CD14-positive monocyte (primary cell): ENCODE measurements at regions not wholly inside any gene's neighbourhood (a gene's known extent, or its start where the extent isn't known, plus 50 kb on each side); places are given as distances from the start of the nearest gene placed in this dataset.
"Not testable (repeated sequence)": the region's sequence is repeated elsewhere in the genome, so short reads cannot be mapped to it uniquely, and the experiment has no call there.

ENCODE experiments used
- DNase-seq, 3 donors: peaks; one replicate each; pipeline ENCODE4 v3.0.0-alpha.2; 2011 to 2022
- H2AFZ ChIP-seq: 2 replicates; pipeline ENCODE4 v1.6.0; 2012; ENCODE audit warnings: mild to moderate bottlenecking, low read depth, low read length, inconsistent platforms; ENCODE audit not compliant: insufficient read depth, poor library complexity, severe bottlenecking
- H3K27ac ChIP-seq, 2 donors: 1 replicate in 1 of 2; 2 replicates in 1 of 2; pipeline ENCODE4 v1.5.1; 2012 to 2013; ENCODE audit warnings: low read length in 2 of 2, control low read depth in 1 of 2, inconsistent platforms in 1 of 2, low read depth in 1 of 2, mild to moderate bottlenecking in 1 of 2
- H3K27me3 ChIP-seq, 2 donors: one replicate each; pipeline versions ENCODE4 v1.6.0 to v1.6.1; 2011 to 2013; ENCODE audit warnings: low read length in 2 of 2; ENCODE audit not compliant: control insufficient read depth in 2 of 2, insufficient read depth in 2 of 2
- H3K36me3 ChIP-seq, 2 donors: replicated peaks in 1 of 2; 1 replicate in 1 of 2; 2 replicates in 1 of 2; pipeline versions ENCODE4 v1.5.1 to v1.6.1; 2012 to 2013; ENCODE audit warnings: low read length in 2 of 2, control low read depth in 1 of 2, inconsistent platforms in 1 of 2, mild to moderate bottlenecking in 1 of 2; ENCODE audit not compliant: insufficient read depth in 2 of 2, control insufficient read depth in 1 of 2
- H3K4me1 ChIP-seq, 2 donors: 1 replicate in 1 of 2; 2 replicates in 1 of 2; pipeline versions ENCODE4 v1.5.1 to v1.6.1; 2012 to 2013; ENCODE audit warnings: low read length in 2 of 2, control low read depth in 1 of 2, inconsistent platforms in 1 of 2, mild to moderate bottlenecking in 1 of 2, moderate library complexity in 1 of 2; ENCODE audit not compliant: insufficient read depth in 2 of 2, control insufficient read depth in 1 of 2
- H3K4me2 ChIP-seq: replicated peaks from 2 replicates; pipeline ENCODE3; 2012; ENCODE audit warnings: low read length, moderate library complexity, mild to moderate bottlenecking; ENCODE audit not compliant: poor library complexity, severe bottlenecking; ENCODE audit errors: extremely low read depth
- H3K4me3 ChIP-seq, 3 experiments: fragments of 200-600 bp in 1 of 3; sonication (generic) in 1 of 3; replicated peaks in 1 of 3; 1 replicate in 2 of 3; 2 replicates in 1 of 3; pipeline ENCODE4 v1.5.1; 2011 to 2013; ENCODE audit warnings: low read length in 3 of 3, mild to moderate bottlenecking in 3 of 3, control low read depth in 2 of 3, low read depth in 2 of 3, inconsistent platforms in 1 of 3, moderate library complexity in 1 of 3
- H3K79me2 ChIP-seq: 2 replicates; pipeline ENCODE4 v1.6.0; 2012; ENCODE audit warnings: mild to moderate bottlenecking, control low read depth, inconsistent platforms, low read length, moderate library complexity; ENCODE audit not compliant: insufficient read depth
- H3K9ac ChIP-seq: 2 replicates; pipeline ENCODE4 v1.6.0; 2017; ENCODE audit warnings: low read length, mild to moderate bottlenecking; ENCODE audit not compliant: insufficient read depth, poor library complexity, severe bottlenecking
- H3K9me3 ChIP-seq, 2 donors: replicated peaks in 1 of 2; 1 replicate in 1 of 2; 2 replicates in 1 of 2; pipeline versions ENCODE4 v1.5.1 to v1.6.1; 2012 to 2013; ENCODE audit warnings: low read length in 2 of 2, control low read depth in 1 of 2; ENCODE audit not compliant: control insufficient read depth in 1 of 2, insufficient read depth in 1 of 2
- H4K20me1 ChIP-seq: 2 replicates; pipeline ENCODE4 v1.6.0; 2012; ENCODE audit warnings: mild to moderate bottlenecking, low read length, control low read depth, moderate library complexity; ENCODE audit not compliant: insufficient read depth
- H3K27ac Mint-ChIP-seq, 7 donors: one replicate each; pipeline ENCODE4 v1.8.0; 2020; ENCODE audit warnings: mild to moderate bottlenecking in 7 of 7, mixed read lengths in 7 of 7, moderate library complexity in 6 of 7, inconsistent platforms in 2 of 7
- H3K27me3 Mint-ChIP-seq, 3 donors: one replicate each; pipeline ENCODE4 v1.8.0; 2021 to 2022; ENCODE audit warnings: low read depth in 3 of 3, mild to moderate bottlenecking in 3 of 3, mixed read lengths in 3 of 3, moderate library complexity in 3 of 3, inconsistent platforms in 1 of 3
- H3K36me3 Mint-ChIP-seq, 2 donors: one replicate each; pipeline ENCODE4 v1.8.0; 2020; ENCODE audit warnings: mixed read lengths in 2 of 2, inconsistent platforms in 1 of 2, mild to moderate bottlenecking in 1 of 2
- H3K4me1 Mint-ChIP-seq: one replicate; pipeline ENCODE4 v1.8.0; 2020; ENCODE audit warnings: mild to moderate bottlenecking, mixed read lengths
- H3K4me3 Mint-ChIP-seq, 2 donors: one replicate each; pipeline ENCODE4 v1.8.0; 2020; ENCODE audit warnings: mild to moderate bottlenecking in 2 of 2, mixed read lengths in 2 of 2, moderate library complexity in 1 of 2
- H3K9me3 Mint-ChIP-seq, 7 donors: one replicate each; pipeline ENCODE4 v1.8.0; 2020 to 2022; ENCODE audit warnings: mixed read lengths in 7 of 7, mild to moderate bottlenecking in 6 of 7, moderate library complexity in 6 of 7, inconsistent platforms in 2 of 7
- CTCF ChIP-seq: fragments of 200-600 bp; IDR thresholded peaks from one replicate; pipeline ENCODE4 v1.8.0; 2022; ENCODE audit warnings: antibody characterized with exemption, mild to moderate bottlenecking
- WGBS: methylation state at CpG from one replicate; pipeline ENCODE4 v1.1.5; 2013; ENCODE audit warnings: missing lambda C conversion rate; ENCODE audit not compliant: insufficient coverage; 5-methylcytosine and 5-hydroxymethylcytosine counted together
- intact Hi-C, 2 donors: fragments of 100-400 bp; cut with micrococcal nuclease; formaldehyde crosslinking; loops; one replicate each; pipeline versions ENCODE4 v1.15.0 to v1.15.1; 2023

- Histone ChIP-seq H3K79me2 (no peaks in the 10 kb centered on the region), H3K27ac (no peak overlapping the region), H3K36me3 (no peaks in the 10 kb centered on the region), H3K4me3 (no peak overlapping the region), H2AFZ (no peak overlapping the region), H3K4me1 (no peaks in the 10 kb centered on the region), H3K27me3 (peaks cover under 1 to 12% of the 10 kb centered on the region in 2 donors), H3K9me3 (no peaks in the 10 kb centered on the region), H4K20me1 (no peaks in the 10 kb centered on the region), H3K4me2 (no peak overlapping the region), H3K9ac (no peak overlapping the region)
- no peaks in the 10 kb centered on the region for H3K36me3 Mint-ChIP-seq
- WGBS, result 91% methylated on average over 4 of the region's 6 CpGs
- H3K27ac Mint-ChIP-seq, result no peak overlapping the region
- H3K27me3 Mint-ChIP-seq, result peaks cover 17 to 33% (median 25%) of the 10 kb centered on the region in 3 donors
- no peak for TF ChIP-seq CTCF
- intact Hi-C loops, result no loop called here
- no peak for DNase-seq
- peaks cover 0 to 1% (median 0%) of the 10 kb centered on the region in 7 donors for H3K9me3 Mint-ChIP-seq
- H3K4me1 Mint-ChIP-seq, result no peaks in the 10 kb centered on the region
- H3K4me3 Mint-ChIP-seq, result no peak overlapping the region
Observed at GRCh38 chr17:74132354-74132753, 71.1 kb upstream of the RPL38 start.

- no peak overlapping the region for H3K9ac ChIP-seq
- Mint-ChIP-seq H3K27ac (peak overlapping the region in 1 of 7 donors; percentile 34), H3K9me3 (peaks cover 0 to 4% (median 1%) of the 10 kb centered on the region in 7 donors), H3K4me1 (no peaks in the 10 kb centered on the region), H3K36me3 (no peaks in the 10 kb centered on the region), H3K4me3 (no peak overlapping the region), H3K27me3 (peaks cover 18 to 35% (median 22%) of the 10 kb centered on the region in 3 donors)
- no peaks in the 10 kb centered on the region for H3K4me1 ChIP-seq
- H3K79me2 ChIP-seq, result no peaks in the 10 kb centered on the region
- peaks cover 0 to under 1% of the 10 kb centered on the region in 2 donors for H3K9me3 ChIP-seq
- no peaks in the 10 kb centered on the region for H3K36me3 ChIP-seq
- no peak for DNase-seq
- H3K4me2 ChIP-seq, result no peak overlapping the region
- H2AFZ ChIP-seq, result no peak overlapping the region
- intact Hi-C loops, result no loop called here
- peaks cover 2 to 17% of the 10 kb centered on the region in 2 donors for H3K27me3 ChIP-seq
- TF ChIP-seq CTCF, result no peak
- 93% methylated on average over 8 of the region's 22 CpGs for WGBS
- no peak overlapping the region for H3K4me3 ChIP-seq
- H4K20me1 ChIP-seq, result no peaks in the 10 kb centered on the region
- H3K27ac ChIP-seq, result no peak overlapping the region
Observed at GRCh38 chr17:74133740-74134139, 69.7 kb upstream of the RPL38 start.

GRCh38 chr17:74134234-74134633 lies 69.2 kb upstream of the RPL38 start:
- H3K9me3 ChIP-seq, DNase-seq, H3K4me3 Mint-ChIP-seq, H3K36me3 ChIP-seq, H3K79me2 ChIP-seq, H3K4me1 ChIP-seq, H2AFZ ChIP-seq, H3K27ac ChIP-seq, intact Hi-C loops, H3K9me3 Mint-ChIP-seq, H4K20me1 ChIP-seq, H3K4me2 ChIP-seq, H3K27ac Mint-ChIP-seq, H3K4me3 ChIP-seq, H3K4me1 Mint-ChIP-seq, H3K9ac ChIP-seq, H3K36me3 Mint-ChIP-seq: not testable (repeated sequence)
- peaks cover 2 to 17% of the 10 kb centered on the region in 2 donors for H3K27me3 ChIP-seq
- 100% methylated on average over 1 of the region's 5 CpGs for WGBS
- H3K27me3 Mint-ChIP-seq, result peaks cover 22 to 39% (median 22%) of the 10 kb centered on the region in 3 donors
